Kidney tubule cell (primary cell): ENCODE measurements at regions not wholly inside any gene's neighbourhood (a gene's known extent, or its start where the extent isn't known, plus 50 kb on each side); places are given as distances from the start of the nearest gene placed in this dataset.

Experiments used
- DNase-seq: peaks from one replicate; pipeline ENCODE4 v3.0.0-alpha.2; 2018; ENCODE audit warnings: low spot score

- DNase-seq, result no peak
Observed at GRCh38 chr13:33751151-33751550, 66.8 kb upstream of the RFC3 start.

- DNase-seq, result no peak
Observed at GRCh38 chr13:33752094-33752493, 65.9 kb upstream of the RFC3 start.

- DNase-seq, result no peak
Observed at GRCh38 chr13:33752597-33752996, 65.4 kb upstream of the RFC3 start.

GRCh38 chr13:33756929-33757328 is 61.0 kb upstream of the RFC3 start:
- DNase-seq, result no peak

- DNase-seq, result no peak
Observed at GRCh38 chr13:33757713-33758112, 60.2 kb upstream of the RFC3 start.

- DNase-seq, result no peak
Observed at GRCh38 chr13:33758113-33758512, 59.8 kb upstream of the RFC3 start.

GRCh38 chr13:33761740-33762139 is 56.2 kb upstream of the RFC3 start:
- DNase-seq, result peak; percentile 39

- no peak for DNase-seq
Observed at GRCh38 chr13:33763021-33763420, 54.9 kb upstream of the RFC3 start.

GRCh38 chr13:33764716-33765115 is 53.2 kb upstream of the RFC3 start:
- no peak for DNase-seq

- DNase-seq, result no peak
Observed at GRCh38 chr13:33766329-33767123, 51.4 kb upstream of the RFC3 start.

GRCh38 chr13:33767140-33767539 is 50.8 kb upstream of the RFC3 start:
- no peak for DNase-seq
